ENCODE measurements at regions not wholly inside any gene's neighbourhood (a gene's known extent, or its start where the extent isn't known, plus 50 kb on each side); places are given as distances from the start of the nearest gene placed in this dataset.

GRCh38 chr9:135338546-135338945 lies 141.0 kb upstream of the PPP1R26 start:
- TF ChIP-seq EZH2 (IDR thresholded peaks at IDR 0.05; ENCODE audit: low read length, missing control alignments) = no peak
- no peak for TF ChIP-seq CTCF (conservative IDR thresholded peaks at IDR 0.05 in 1 of 2, IDR thresholded peaks at IDR 0.05 in 1 of 2; ENCODE audit: low read depth in 1 of 2, low read length in 2 of 2)
